HEK293 (cell line): ENCODE measurements at regions not wholly inside any gene's neighbourhood (a gene's known extent, or its start where the extent isn't known, plus 50 kb on each side); places are given as distances from the start of the nearest gene placed in this dataset.

Experiments
- CTCF ChIA-PET: fragments of 350-600 bp; formaldehyde crosslinking; extraction: SDS; loops from one replicate; lab custom pipeline; 2021; ENCODE audit warnings: antibody characterized with exemption; lab: Yijun Ruan, JAX
- POLR2A ChIA-PET: fragments of 300-600 bp; formaldehyde crosslinking; extraction: SDS; loops from one replicate; lab custom pipeline; 2020; ENCODE audit warnings: antibody characterized with exemption, inconsistent platforms; lab: Yijun Ruan, JAX
- H3K27ac ChIP-seq: fragments of 200-500 bp; sonication (Bioruptor generic); 2 replicates; pipeline ENCODE4 v1.5.1; 2014; ENCODE audit warnings: low read depth, low read length, control low read depth, inconsistent platforms; ENCODE audit errors: extremely low read depth
- H3K36me3 ChIP-seq, 2 experiments: fragments of 200-500 bp in 1 of 2; sonication (Bioruptor generic) in 1 of 2; 1 replicate in 1 of 2; 2 replicates in 1 of 2; pipeline ENCODE4 v1.5.1; 2014 to 2017; ENCODE audit warnings: inconsistent platforms in 2 of 2, low read length in 2 of 2; ENCODE audit not compliant: control insufficient read depth in 2 of 2, insufficient read depth in 1 of 2
- H3K4me1 ChIP-seq: fragments of 200-500 bp; sonication (Bioruptor generic); 2 replicates; pipeline ENCODE4 v1.5.1; 2014; ENCODE audit warnings: mild to moderate bottlenecking, low read length, inconsistent platforms; ENCODE audit not compliant: control insufficient read depth, insufficient read depth
- H3K4me3 ChIP-seq: 2 replicates; pipeline ENCODE4 v1.5.1; 2011; ENCODE audit warnings: low read depth, mild to moderate bottlenecking, control low read depth, low read length, moderate library complexity
- H3K9me3 ChIP-seq: fragments of 200-500 bp; sonication (Bioruptor generic); 2 replicates; pipeline ENCODE4 v1.5.1; 2014; ENCODE audit warnings: low read depth, low read length, inconsistent platforms; ENCODE audit not compliant: control insufficient read depth, insufficient read depth
- BCL11B ChIP-seq: fragments of 450-650 bp; formaldehyde crosslinking; IDR thresholded peaks from 2 replicates; pipeline ENCODE4 v1.5.1; 2016; ENCODE audit warnings: low read depth, missing biosample characterization, missing genetic modification characterization
- GLIS2 ChIP-seq: fragments of 450-650 bp; formaldehyde crosslinking; IDR thresholded peaks from 2 replicates; pipeline ENCODE4 v1.5.1; 2016; ENCODE audit warnings: missing biosample characterization, missing genetic modification characterization
- HOXC10 ChIP-seq: sonication (generic); formaldehyde crosslinking; IDR thresholded peaks from 2 replicates; pipeline ENCODE4 v1.8.1; 2023; ENCODE audit warnings: mild to moderate bottlenecking, missing genetic modification reagents
- OSR2 ChIP-seq: fragments of 450-650 bp; formaldehyde crosslinking; IDR thresholded peaks from 2 replicates; pipeline ENCODE4 v1.5.1; 2016; ENCODE audit warnings: missing biosample characterization, missing genetic modification characterization
- OVOL3 ChIP-seq: fragments of 450-650 bp; formaldehyde crosslinking; IDR thresholded peaks from 2 replicates; pipeline ENCODE4 v1.5.1; 2016; ENCODE audit warnings: missing biosample characterization, missing genetic modification characterization
- SALL2 ChIP-seq: fragments of 450-650 bp; formaldehyde crosslinking; IDR thresholded peaks from 2 replicates; pipeline ENCODE4 v1.5.0; 2017; ENCODE audit warnings: missing biosample characterization, mild to moderate bottlenecking, missing genetic modification characterization, borderline replicate concordance
- WT1 ChIP-seq: fragments of 450-650 bp; formaldehyde crosslinking; IDR thresholded peaks from 2 replicates; pipeline ENCODE4 v1.5.1; 2016; ENCODE audit warnings: missing biosample characterization, missing genetic modification characterization
- ZBTB26 ChIP-seq: fragments of 450-650 bp; formaldehyde crosslinking; optimal IDR thresholded peaks from 2 replicates; pipeline ENCODE3; 2016; ENCODE audit warnings: missing biosample characterization, mild to moderate bottlenecking, missing genetic modification characterization
- ZNF146 ChIP-seq: fragments of 450-650 bp; formaldehyde crosslinking; IDR thresholded peaks from 2 replicates; pipeline ENCODE4 v1.5.1; 2016; ENCODE audit warnings: missing biosample characterization, missing genetic modification characterization
- ZNF239 ChIP-seq: fragments of 450-650 bp; formaldehyde crosslinking; IDR thresholded peaks from 2 replicates; pipeline ENCODE4 v1.5.1; 2016; ENCODE audit warnings: missing biosample characterization, missing genetic modification characterization
- ZNF292 ChIP-seq: fragments of 450-650 bp; formaldehyde crosslinking; IDR thresholded peaks from 2 replicates; pipeline ENCODE4 v1.5.1; 2016; ENCODE audit warnings: low read depth, missing biosample characterization, missing genetic modification characterization, borderline replicate concordance
- ZNF311 ChIP-seq: fragments of 450-650 bp; formaldehyde crosslinking; IDR thresholded peaks from 2 replicates; pipeline ENCODE4 v1.5.1; 2017; ENCODE audit warnings: missing biosample characterization, missing genetic modification characterization, borderline replicate concordance
- ZNF354C ChIP-seq: fragments of 450-650 bp; formaldehyde crosslinking; IDR thresholded peaks from 2 replicates; pipeline ENCODE4 v1.5.1; 2016; ENCODE audit warnings: missing biosample characterization, missing genetic modification characterization, low read depth, borderline replicate concordance
- ZNF362 ChIP-seq: fragments of 450-650 bp; formaldehyde crosslinking; IDR thresholded peaks from 2 replicates; pipeline ENCODE4 v1.5.1; 2016; ENCODE audit warnings: missing biosample characterization, missing genetic modification characterization
- ZNF37A ChIP-seq: fragments of 450-650 bp; IDR thresholded peaks from 2 replicates; pipeline ENCODE4 v1.5.1; 2018; ENCODE audit warnings: missing biosample characterization, missing genetic modification characterization
- ZNF449 ChIP-seq: fragments of 450-650 bp; formaldehyde crosslinking; IDR thresholded peaks from 2 replicates; pipeline ENCODE4 v1.5.1; 2017; ENCODE audit warnings: missing biosample characterization, mild to moderate bottlenecking, missing genetic modification characterization, moderate library complexity
- ZNF560 ChIP-seq: fragments of 450-650 bp; formaldehyde crosslinking; IDR thresholded peaks from 2 replicates; pipeline ENCODE4 v1.5.1; 2017; ENCODE audit warnings: missing biosample characterization, missing genetic modification characterization, borderline replicate concordance
- ZNF654 ChIP-seq: fragments of 450-650 bp; formaldehyde crosslinking; IDR thresholded peaks from 2 replicates; pipeline ENCODE4 v1.5.1; 2016; ENCODE audit warnings: low read depth, missing biosample characterization, missing genetic modification characterization
- ZNF747 ChIP-seq: fragments of 450-650 bp; formaldehyde crosslinking; IDR thresholded peaks from 2 replicates; pipeline ENCODE4 v1.5.1; 2016; ENCODE audit warnings: missing biosample characterization, missing genetic modification characterization
- TF ChIP-seq, protein P1 (sequence below): fragments of 450-650 bp; formaldehyde crosslinking; IDR thresholded peaks from 2 replicates; pipeline ENCODE4 v1.5.1; 2017; ENCODE audit warnings: missing biosample characterization, missing genetic modification characterization

GRCh38 chr13:53494406-53494805 lies 465.8 kb downstream of the OLFM4 start:
- TF ChIP-seq ZNF146 (tag by site-specific recombination) (no peak), ZNF354C (tag by site-specific recombination) (no peak), BCL11B (tag by site-specific recombination) (no peak), WT1 (tag by site-specific recombination) (no peak), OVOL3 (tag by site-specific recombination) (no peak), ZNF292 (tag by site-specific recombination) (no peak), SALL2 (no peak), ZNF560 (tag by site-specific recombination) (no peak), GLIS2 (no peak), ZNF37A (no peak), HOXC10 (CRISPR knock-in tag) (no peak), ZNF311 (tag by site-specific recombination) (no peak), ZNF239 (no peak), ZNF449 (tag by site-specific recombination) (no peak)
- TF ChIP-seq, all 188 proteins: peak for 0
- no peaks in the 10 kb centered on the region for H3K36me3 ChIP-seq
- no peaks in the 10 kb centered on the region for H3K9me3 ChIP-seq
- H3K4me3 ChIP-seq: no peak overlapping the region
- POLR2A ChIA-PET: no interaction called here
- H3K27ac ChIP-seq: no peak overlapping the region
- CTCF ChIA-PET: no interaction called here
- no peaks in the 10 kb centered on the region for H3K4me1 ChIP-seq

GRCh38 chr13:53499576-53500133 lies 471.0 kb downstream of the OLFM4 start:
- H3K9me3 ChIP-seq: no peaks in the 10 kb centered on the region
- H3K27ac ChIP-seq: no peak overlapping the region
- POLR2A ChIA-PET: no interaction called here
- no peak overlapping the region for H3K4me3 ChIP-seq
- TF ChIP-seq OVOL3 (tag by site-specific recombination) (no peak), SALL2 (no peak), ZNF654 (tag by site-specific recombination) (no peak), ZNF362 (tag by site-specific recombination) (no peak), ZBTB26 (tag by site-specific recombination) (no peak), ZNF747 (no peak), WT1 (tag by site-specific recombination) (no peak), OSR2 (tag by site-specific recombination) (no peak)
- TF ChIP-seq, protein P1, sequence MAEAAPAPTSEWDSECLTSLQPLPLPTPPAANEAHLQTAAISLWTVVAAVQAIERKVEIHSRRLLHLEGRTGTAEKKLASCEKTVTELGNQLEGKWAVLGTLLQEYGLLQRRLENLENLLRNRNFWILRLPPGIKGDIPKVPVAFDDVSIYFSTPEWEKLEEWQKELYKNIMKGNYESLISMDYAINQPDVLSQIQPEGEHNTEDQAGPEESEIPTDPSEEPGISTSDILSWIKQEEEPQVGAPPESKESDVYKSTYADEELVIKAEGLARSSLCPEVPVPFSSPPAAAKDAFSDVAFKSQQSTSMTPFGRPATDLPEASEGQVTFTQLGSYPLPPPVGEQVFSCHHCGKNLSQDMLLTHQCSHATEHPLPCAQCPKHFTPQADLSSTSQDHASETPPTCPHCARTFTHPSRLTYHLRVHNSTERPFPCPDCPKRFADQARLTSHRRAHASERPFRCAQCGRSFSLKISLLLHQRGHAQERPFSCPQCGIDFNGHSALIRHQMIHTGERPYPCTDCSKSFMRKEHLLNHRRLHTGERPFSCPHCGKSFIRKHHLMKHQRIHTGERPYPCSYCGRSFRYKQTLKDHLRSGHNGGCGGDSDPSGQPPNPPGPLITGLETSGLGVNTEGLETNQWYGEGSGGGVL (tag by site-specific recombination): no peak
- CTCF ChIA-PET: no interaction called here
- no peaks in the 10 kb centered on the region for H3K4me1 ChIP-seq
- no peaks in the 10 kb centered on the region for H3K36me3 ChIP-seq
